GM19397 (cell line): ENCODE measurements at regions not wholly inside any gene's neighbourhood (a gene's known extent, or its start where the extent isn't known, plus 50 kb on each side); places are given as distances from the start of the nearest gene placed in this dataset.
"Not testable (repeated sequence)": the region's sequence is repeated elsewhere in the genome, so short reads cannot be mapped to it uniquely, and the experiment has no call there.

Experiments used
- ATAC-seq: cut with Tn5 transposase; IDR thresholded peaks from one replicate; pipeline ENCODE4 v1.9.1; 2021; ENCODE audit warnings: mild to moderate bottlenecking, moderate library complexity; ENCODE audit not compliant: unreplicated experiment

DNA sequence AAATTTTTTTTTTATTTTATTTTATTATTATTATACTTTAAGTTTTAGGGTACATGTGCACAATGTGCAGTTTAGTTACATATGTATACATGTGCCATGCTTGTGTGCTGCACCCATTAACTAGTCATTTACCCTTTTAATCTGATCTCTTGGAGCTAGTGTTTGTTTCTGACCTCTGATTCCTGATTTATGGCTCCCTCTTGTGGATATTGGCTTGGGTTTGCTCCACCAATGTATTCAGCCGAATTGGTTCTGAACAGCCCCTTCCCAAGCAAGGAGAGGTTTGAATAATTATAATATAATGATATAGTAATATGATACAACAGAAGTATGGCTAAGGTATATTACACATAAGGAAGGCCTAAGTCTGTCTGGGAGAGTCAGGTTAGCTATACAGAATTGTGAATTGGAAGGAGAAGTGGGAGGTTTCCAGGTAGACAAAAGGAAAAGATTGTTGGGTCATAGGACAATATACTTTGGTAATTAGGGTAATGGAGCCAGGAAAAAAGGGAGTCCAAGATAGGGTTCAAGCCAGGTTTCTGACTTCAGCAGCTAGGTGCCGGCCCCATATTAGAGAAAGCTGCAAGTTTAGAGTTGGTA is 53.1 kb upstream of the HMCN1 start:
- ATAC-seq = no peak

DNA sequence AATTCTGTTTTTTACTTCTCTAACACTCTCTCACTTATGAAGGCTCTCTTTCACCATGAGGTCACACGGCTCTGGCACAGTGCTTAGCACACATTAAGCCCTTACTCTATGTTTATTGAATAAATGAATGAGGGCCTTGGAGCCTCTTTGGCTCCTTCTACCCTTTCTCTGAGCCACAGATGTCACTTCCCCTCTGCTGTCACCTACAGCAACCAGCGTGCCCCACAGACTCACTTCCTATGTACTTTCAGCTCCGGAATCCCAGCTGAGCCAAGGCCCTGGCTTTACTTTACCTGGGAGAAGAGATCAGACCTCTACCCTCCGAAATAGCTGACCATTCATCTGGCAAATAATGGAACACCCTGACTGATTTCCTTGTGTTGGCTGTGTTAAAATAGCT is 53.7 kb upstream of the HMCN1 start:
- no peak for ATAC-seq

DNA sequence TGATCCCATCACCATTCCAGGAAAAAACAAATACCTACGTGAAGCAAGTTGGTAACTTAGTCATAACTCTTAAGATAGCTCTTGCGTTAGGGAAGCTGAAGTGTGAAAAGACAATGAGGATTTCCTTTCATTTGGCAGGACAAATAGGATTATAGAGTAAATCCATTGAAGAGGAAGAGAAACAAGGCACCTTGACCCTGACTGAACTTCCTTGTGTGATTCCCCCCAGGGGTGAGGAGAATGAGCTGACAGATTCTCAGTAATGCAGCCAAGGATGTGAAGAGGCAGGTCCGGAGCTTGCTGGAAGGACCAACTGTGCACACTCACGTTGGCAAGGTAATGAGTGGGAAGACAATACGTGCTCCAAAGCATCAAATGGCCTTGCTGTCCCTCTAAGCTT is 55.0 kb upstream of the HMCN1 start:
- no peak for ATAC-seq

DNA sequence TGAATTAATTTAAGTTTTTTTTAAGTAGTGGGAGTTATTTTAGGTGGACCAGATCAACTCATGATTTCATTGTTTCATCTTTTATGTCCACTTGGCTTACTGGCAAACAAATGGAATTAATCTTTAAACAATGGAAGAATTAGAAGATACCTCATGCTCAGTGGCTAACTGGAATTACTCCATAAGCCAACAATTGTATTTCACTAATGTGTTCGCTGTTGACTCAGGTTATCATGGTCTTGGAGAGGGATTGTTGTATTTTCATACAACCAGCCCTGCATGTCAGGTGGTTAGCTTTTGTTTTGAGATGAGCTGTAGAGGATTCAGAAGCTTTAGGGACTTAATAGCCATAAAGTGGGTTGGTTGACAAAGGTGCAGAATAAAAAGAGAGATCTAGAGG is 57.2 kb upstream of the HMCN1 start:
- ATAC-seq = no peak

DNA sequence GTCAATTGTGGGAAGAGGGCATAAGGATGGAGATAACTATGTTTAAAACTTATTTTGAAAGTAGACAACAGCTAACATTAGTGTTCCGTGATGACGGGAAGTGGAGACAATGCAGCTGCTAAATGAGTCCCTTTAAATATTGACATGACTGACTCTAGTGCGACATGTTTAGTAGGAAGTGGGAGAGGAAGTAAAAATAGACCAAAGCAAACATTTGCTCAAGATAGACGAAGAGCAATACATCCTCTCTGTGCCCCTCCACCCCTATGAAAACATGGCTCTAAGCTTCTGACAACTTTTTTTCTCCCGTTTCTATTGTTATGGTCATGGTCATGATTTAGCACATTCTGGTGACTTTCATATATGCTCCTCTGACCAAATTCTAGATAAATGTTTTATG is 60.0 kb upstream of the HMCN1 start:
- peak; percentile 77 for ATAC-seq

DNA sequence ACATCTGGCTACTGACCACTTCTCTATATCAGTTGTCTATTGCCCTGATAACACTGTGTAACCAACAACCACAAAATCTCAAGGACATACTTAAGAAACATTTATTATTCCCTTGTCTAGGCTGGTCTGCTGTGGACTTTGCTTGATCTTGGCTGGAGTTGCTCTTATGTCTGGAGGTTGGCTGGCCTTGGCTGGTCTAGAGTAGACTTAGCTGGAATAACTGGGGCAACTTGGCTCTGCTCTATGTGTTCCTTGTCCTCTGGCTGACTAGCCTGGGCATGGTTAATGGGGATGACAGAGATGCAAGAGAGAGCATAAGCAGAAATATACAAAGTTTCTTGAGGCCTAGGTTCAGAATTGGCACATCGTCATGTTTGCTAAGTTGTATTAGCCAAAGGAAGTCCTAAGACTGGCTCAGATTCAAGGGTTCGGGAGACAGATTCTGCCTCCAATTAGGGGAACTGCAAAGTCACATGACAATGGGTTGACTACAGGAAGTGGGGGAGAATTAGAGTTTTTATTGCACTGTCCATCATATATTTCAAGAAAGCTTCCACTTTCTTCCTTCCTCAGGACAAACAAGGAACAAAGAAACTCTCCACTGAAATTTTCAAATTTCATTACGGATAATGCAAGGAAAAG is 61.4 kb upstream of the HMCN1 start:
- ATAC-seq = no peak

DNA sequence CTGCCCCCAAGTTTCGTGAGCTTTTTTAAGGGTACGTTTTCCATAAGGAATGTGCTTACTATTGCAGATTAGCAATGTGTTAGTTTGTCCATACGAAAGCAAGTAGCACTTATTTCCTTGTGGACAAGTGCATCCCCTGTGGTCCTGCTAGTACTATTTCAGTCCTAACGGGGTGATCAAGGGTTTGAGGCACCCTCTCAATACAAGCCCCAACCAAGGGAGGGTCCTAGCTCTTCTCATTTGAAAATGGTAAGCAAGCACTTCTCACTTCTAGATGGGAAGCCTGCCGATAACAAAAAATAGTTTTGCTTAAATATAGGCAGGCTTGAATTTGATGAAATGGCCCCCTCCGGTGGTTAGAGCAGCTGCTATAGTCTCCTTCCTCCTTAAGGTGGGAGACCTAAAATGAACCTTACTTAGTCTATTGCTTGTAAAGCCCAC is 64.0 kb upstream of the HMCN1 start:
- ATAC-seq = no peak

DNA sequence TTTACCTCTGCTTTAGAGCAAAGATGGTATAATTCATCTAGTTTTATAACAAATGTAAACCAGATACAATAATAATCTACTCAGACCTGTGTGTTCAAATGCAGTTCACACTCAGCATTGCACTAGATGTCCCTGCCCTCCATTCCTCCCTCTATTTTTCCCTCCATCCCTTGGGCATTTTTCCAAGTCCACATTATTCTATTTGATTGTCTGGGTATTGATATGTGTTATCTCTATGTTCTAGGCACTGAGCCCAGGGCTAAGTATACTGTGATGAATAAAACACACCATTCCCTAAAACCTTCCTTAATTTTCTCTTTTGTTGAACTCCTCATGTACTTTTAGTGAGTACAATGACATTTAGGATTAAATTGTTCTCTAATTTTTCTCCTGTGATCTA is 66.2 kb upstream of the HMCN1 start:
- no peak for ATAC-seq

DNA sequence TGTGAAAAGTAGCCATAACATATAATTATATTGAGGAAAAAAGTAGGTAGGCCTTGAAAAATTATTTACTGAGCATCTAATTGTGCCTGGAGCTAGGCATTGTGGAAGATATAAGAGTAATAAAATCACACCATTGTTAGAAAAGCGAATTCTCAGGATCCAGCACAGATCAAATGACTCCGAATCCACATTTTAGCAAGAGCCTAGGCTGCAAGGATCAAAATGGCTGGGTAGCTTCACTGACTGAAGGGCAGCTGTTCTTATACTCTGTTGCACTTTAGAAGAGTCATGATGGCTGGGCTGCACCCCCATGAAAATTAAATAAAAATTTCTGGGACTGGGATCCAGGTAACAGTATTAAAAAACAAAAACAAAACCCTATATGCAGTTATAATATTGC is 67.6 kb upstream of the HMCN1 start:
- no peak for ATAC-seq

DNA sequence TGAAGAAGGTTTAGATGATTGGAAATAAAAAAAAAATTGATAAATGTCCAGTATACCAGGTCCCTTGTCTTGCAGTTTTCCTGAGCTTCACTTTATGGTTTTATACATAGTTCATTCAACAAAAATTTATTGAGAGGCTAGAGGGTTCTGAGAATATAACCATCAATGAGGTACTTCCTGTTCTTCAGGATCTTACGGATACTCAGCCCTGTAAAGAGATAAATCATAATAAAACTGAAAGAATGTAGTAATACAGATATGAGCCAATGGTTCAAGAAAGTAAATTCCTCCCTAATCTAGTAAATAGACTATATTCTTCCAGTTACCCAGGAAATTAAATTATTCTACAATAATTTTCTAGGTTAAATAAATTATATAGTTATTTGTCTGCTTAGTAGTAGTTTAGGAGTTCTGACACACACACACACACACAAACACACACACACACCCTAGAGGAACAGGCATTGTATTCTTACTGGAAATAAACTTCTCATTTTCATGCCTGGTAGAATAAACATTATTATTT is 70.4 kb upstream of the HMCN1 start:
- no peak for ATAC-seq

DNA sequence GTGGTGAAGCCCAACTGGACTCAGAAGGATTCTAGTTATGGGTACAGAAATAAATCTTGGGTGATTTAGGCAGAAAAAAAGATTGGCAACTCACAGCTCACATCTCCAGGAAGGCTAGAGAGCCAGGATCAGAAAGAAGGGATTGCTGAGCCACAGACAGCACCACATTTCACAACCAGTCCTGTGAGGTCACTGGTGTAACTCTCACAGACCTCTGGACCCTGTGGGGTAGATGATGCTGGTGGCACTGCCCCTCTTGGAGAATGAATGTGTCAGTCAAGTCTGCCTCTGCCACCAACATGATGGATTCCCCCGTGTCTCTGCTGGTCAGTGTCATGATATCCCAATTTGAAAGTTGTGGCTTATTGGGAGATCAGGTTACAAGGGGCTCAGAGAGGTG is 70.9 kb upstream of the HMCN1 start:
- ATAC-seq = no peak

DNA sequence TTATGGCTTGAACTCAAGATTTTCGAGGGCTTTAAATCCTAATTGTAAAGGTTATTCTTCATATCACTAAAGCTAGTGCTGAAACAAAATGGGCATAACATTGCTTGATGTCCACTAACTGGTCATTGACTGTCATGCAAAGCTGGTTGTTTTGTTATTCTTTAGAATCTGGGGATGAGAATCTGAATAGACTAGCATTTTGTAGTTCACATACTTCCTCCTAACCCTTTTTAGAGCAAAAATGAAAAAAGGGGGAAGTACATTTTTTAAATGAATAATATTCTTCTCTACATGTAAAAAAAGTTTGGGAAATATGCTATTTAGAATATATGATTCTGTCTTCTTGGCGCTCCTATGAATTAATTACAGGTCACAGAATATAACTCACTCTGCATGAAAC is 72.2 kb upstream of the HMCN1 start:
- ATAC-seq = no peak

DNA sequence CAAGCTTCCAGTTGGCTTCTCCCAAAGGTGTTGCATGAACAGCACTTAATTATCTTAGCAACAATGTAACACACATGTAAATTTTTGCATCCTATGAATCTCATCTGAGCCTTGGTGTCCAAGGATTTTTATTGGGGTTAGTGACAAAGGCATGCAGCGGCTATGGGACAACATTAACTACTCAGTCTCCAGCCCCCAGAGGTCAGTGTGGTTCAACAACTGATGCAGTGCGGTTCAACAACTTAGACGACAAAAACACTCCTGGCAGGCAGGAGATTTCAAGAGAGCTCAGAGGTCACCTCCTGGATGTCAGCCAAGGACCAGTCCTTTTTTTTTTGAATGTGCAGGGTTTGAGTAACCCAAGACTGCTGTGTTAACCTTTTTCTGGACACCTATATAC is 77.5 kb upstream of the HMCN1 start:
- no peak for ATAC-seq

DNA sequence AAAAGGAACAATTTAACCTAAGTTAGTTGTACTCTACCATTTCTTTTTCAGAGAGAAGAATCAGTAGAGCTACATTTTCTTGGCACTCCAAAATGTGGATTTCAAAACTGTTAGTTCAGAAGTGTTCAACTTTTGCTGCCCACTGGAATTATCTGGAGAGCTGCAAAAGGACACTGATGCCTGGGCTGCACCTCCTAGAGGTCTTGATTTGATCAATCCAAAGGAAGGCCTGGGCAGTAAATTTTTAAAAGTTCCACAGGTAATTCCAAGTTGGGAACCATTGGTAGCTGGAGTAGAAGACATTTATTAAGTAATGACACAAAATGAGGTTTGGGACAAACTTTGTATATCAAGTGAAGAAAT is 79.3 kb upstream of the HMCN1 start:
- no peak for ATAC-seq

DNA sequence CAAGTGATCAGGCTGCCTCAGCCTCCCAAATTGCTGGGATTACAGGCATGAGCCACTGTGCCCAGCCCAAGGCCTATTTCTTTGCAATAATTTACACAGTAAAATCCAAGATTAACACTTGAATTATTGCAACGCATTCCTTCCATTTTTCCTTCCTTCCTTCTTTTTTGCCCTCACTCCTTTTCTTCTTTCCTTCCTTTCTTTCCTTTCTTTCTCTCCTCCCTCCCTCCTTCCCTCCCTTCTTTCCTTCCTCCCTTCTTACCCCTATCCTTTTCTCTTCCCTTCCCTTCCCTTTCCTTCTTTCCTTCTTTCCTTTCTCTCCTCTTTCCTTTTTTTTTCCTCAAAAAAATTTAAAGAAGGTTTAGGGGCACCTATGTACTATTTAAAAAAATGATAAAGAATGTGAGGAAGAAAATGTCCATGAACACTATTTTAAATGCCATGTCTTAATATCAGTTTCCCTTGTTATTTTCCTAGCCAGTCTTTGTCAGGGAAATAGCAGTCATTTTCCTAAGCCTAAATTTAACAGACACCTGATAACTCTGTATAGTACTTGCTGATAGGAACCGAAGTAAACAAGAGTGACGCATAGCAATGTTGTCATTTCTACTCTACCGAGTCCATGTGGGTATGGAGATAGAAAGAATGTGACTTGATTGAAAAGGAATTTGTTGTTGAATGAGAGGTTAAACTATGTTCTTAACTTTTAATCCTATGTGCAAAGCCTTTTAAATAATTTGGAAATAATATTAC is 79.8 kb upstream of the HMCN1 start:
- no peak for ATAC-seq

DNA sequence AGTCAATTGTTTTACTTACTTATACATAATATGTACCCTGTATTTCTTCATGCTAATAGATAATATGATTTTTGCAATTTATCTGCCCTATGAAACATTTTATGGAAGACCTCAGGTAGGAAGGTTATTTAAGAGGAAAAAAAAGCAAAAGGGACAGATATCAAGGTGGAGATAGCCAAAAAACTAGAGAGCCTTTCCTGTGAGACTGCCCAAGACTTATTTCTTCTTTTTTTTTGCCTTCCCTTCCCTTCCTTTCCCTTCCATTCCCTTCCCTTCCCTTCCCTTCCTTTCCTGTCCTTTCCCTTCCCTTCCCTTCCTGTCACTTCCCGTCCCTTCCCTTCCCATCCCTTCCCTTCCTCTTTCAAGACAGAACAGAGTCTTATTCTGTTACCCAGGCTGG is 80.6 kb upstream of the HMCN1 start:
- ATAC-seq = no peak

DNA sequence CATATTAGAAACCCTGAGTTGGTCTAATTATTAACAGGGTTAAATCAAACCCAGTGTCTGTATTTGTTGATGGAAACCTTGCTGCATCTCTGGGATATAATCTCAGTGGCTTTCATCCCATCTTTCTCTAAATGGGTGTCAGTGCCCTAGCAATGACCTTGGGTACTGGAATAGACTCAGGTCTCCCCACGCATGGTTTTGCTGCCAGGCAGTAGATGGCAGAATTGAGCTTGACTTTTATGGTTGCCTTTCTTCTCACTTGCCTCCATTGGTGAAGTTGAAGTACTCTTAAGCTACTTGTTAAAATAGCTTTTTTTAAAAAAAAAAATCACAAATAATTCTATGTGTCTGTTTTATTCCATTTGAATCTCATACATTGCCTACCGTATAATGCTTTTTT is 81.8 kb upstream of the HMCN1 start:
- no peak for ATAC-seq

DNA sequence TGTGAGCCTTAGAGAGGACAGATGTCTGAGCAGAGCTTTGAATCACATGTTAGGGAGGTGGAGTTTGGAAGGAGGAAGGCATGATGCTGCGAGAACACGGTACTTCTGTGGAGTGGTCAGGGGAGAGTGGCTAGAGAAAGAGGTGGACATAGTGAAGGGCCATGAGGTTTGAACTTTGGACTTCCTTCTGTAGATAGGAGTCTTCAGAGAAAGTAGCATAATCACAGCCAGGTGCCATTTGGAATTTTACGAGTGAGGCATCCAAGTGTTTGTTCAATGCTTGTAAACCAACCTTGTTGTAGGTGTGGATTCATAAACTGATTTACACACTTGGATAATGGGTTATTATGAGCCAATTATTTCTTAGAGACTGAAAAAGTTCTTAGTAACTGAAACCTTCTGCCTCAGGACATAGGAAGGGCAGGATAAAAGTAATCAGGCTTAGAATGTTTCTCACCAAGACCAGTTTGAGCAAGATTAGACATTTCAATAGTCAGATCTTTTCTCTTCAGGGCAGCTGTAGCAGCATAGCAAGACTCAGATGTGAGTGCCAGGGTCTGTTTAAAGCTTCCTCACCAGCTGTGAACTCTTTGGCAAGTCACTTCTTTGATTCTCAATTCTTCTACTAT is 83.5 kb upstream of the HMCN1 start:
- no peak for ATAC-seq

DNA sequence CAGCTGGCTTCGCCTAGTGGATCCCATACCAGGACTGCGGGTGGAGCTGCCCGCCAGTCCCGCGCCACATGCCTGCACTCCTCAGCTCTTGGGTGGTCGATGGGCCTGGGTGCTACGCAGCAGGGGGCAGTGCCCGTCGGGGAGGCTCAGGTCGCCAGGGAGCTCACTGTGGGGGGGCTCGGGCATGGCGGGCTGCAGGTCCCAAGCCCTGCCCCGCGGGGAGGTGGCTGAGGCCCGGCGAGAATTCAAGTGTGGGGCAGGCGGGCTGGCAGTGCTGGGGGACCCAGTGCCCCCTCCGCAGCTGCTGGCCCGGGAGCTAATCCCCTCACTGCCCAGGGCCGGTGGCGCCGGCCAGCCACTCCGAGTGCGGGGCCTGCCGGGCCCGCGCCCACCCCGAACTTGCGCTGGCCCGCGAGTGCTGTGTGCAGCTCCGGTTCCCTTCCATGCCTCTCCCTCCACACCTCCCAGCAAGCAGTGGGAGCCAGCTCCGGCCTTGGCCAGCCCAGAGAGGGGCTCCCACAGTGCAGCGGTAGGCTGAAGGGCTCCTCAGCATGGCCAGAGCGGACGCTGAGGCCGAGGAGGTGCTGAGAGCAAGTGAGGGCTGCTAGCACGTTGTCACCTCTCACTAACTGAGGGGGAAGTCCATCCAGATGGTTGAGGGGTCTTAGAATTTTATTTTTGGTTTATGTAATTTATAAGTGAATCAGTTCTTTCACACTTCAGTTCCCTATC is 85.2 kb upstream of the HMCN1 start:
- ATAC-seq = no peak

DNA sequence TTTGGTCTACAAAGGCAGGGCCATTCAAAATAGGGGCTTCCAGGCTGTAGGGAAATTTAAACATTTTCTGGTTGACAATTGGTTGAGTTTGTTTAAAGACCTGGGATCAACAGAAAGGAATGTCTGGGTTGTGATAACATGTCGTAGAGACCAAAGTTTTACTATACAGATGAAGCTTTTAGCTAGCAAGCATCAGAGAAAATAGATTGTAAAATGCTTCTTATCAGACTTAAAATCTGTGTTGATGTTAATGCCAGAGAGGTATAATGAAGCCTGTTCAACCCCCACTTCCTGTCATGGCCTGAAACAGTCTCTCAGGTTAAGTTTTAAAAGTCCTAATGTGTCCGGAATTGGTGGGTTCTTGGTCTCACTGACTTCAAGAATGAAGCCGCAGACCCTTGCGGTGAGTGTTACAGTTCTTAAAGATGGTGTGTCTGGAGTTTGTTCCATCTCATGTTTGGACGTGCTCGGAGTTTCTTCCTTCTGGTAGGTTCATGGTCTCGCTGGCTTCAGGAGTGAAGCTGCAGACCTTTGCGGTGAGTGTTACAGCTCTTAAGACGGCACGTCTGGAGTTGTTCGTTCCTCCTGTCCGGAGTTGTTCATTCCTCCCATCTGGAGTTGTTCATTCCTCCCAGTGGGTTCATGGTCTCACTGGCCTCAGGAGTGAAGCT is 86.5 kb upstream of the HMCN1 start:
- not testable (repeated sequence) for ATAC-seq
